ENCODE measurements at regions not wholly inside any gene's neighbourhood (a gene's known extent, or its start where the extent isn't known, plus 50 kb on each side); places are given as distances from the start of the nearest gene placed in this dataset.

DNA sequence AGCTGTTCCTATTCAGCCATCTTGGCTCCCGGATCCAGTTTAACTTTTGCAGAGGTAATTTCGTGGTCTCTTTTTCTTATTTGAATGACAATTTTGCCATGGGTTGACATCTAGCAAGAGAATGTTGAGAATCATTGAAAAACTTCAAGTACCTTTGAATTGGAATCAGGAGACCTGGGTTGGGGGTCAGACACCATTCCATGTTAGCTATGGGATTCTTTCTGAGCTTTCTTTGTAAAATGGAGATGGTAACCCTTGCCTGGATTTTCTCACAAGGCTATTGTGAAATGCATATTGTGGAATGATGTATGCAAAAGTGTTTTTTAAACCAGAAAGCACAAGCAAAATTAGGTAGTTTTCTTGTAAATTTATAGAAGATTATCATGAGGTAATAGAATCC is 79.1 kb upstream of the HAND2 start:
- TF ChIP-seq EZH2 (IDR thresholded peaks at IDR 0.05; ENCODE audit: insufficient read depth, poor library complexity, severe bottlenecking) (no peak), EZH2phosphoT487 (IDR thresholded peaks at IDR 0.05; ENCODE audit: insufficient read depth, low read depth) (no peak)

Data from GM23248 (cell line).